Thyroid gland (tissue), 4 donors: ENCODE measurements at regions not wholly inside any gene's neighbourhood (a gene's known extent, or its start where the extent isn't known, plus 50 kb on each side); places are given as distances from the start of the nearest gene placed in this dataset.

ENCODE experiments used
- DNase-seq, 2 donors: peaks; one replicate each; pipeline ENCODE4 v3.0.0-alpha.2; 2019
- H3K27ac ChIP-seq, 3 donors: fragments of 200-600 bp; sonication (generic); 1 replicate in 2 of 3; 2 replicates in 1 of 3; pipeline ENCODE4 v1.5.1; 2016 to 2019; ENCODE audit warnings: mild to moderate bottlenecking in 1 of 3, moderate library complexity in 1 of 3
- H3K27me3 ChIP-seq: fragments of 200-600 bp; sonication (generic); one replicate; pipeline ENCODE4 v1.5.1; 2019
- H3K36me3 ChIP-seq, 2 donors: fragments of 200-600 bp; sonication (generic); one replicate each; pipeline ENCODE4 v1.5.1; 2016 to 2019
- H3K4me1 ChIP-seq, 2 donors: fragments of 200-600 bp; sonication (generic); one replicate each; pipeline ENCODE4 v1.5.1; 2017 to 2019
- H3K4me3 ChIP-seq, 3 donors: fragments of 200-600 bp; sonication (generic); replicated peaks in 1 of 3; 1 replicate in 2 of 3; 2 replicates in 1 of 3; pipeline ENCODE4 v1.5.1; 2016; ENCODE audit warnings: mild to moderate bottlenecking in 1 of 3
- H3K9me3 ChIP-seq: fragments of 200-600 bp; sonication (generic); one replicate; pipeline ENCODE4 v1.5.1; 2017
- CTCF ChIP-seq, 6 experiments: fragments of 200-600 bp in 3 of 6; fragments of 450-650 bp in 3 of 6; sonication (generic) in 3 of 6; IDR thresholded peaks; one replicate each; pipeline ENCODE4 v1.5.1; 2016 to 2019; ENCODE audit warnings: antibody characterized with exemption in 6 of 6, mild to moderate bottlenecking in 2 of 6, inconsistent platforms in 1 of 6, moderate library complexity in 1 of 6
- POLR2A ChIP-seq, 2 donors: fragments of 450-650 bp; IDR thresholded peaks; one replicate each; pipeline ENCODE4 v1.6.1; 2017; ENCODE audit warnings: antibody characterized with exemption in 2 of 2, mild to moderate bottlenecking in 2 of 2, moderate library complexity in 1 of 2
- WGBS, 2 donors: methylation state at CpG; one replicate each; pipeline ENCODE4 v1.1.5; 2017; 5-methylcytosine and 5-hydroxymethylcytosine counted together
- intact Hi-C: fragments of 100-400 bp; cut with DNase I; formaldehyde crosslinking; loops from one replicate; pipeline ENCODE4 v1.15.1; 2023

- Histone ChIP-seq H3K36me3 (no peaks in the 10 kb centered on the region), H3K27ac (no peak overlapping the region), H3K4me1 (no peaks in the 10 kb centered on the region), H3K4me3 (no peak overlapping the region), H3K27me3 (no peaks in the 10 kb centered on the region), H3K9me3 (no peaks in the 10 kb centered on the region)
- no peak for DNase-seq
- TF ChIP-seq POLR2A (IDR thresholded peaks at IDR 0.05): no peak
- no peak for TF ChIP-seq CTCF (IDR thresholded peaks at IDR 0.05)
- intact Hi-C loops: no loop called here
- 74 to 82% methylated on average over 1 of the region's 1 CpG for WGBS, 2 donors
Observed at GRCh38 chr18:65411061-65411460, 339.8 kb upstream of the CDH7 start.

GRCh38 chr18:65409261-65409660 is 341.6 kb upstream of the CDH7 start:
- 76 to 86% methylated on average over 3 of the region's 3 CpGs for WGBS, 2 donors
- no peaks in the 10 kb centered on the region for H3K9me3 ChIP-seq

GRCh38 chr18:65403534-65403933 is 347.3 kb upstream of the CDH7 start:
- DNase-seq: no peak
- Histone ChIP-seq H3K36me3 (no peaks in the 10 kb centered on the region), H3K27me3 (no peaks in the 10 kb centered on the region), H3K4me3 (no peak overlapping the region), H3K9me3 (no peaks in the 10 kb centered on the region), H3K4me1 (no peaks in the 10 kb centered on the region), H3K27ac (no peak overlapping the region)
- intact Hi-C loops: no loop called here
- no peak for TF ChIP-seq POLR2A (IDR thresholded peaks at IDR 0.05)
- TF ChIP-seq CTCF (IDR thresholded peaks at IDR 0.05): no peak

More at GRCh38 chr18:65409261-65409660, 341.6 kb upstream of the CDH7 start:
- no peaks in the 10 kb centered on the region for H3K27me3 ChIP-seq
- no peak overlapping the region for H3K4me3 ChIP-seq
- no peak overlapping the region for H3K27ac ChIP-seq
- no peak for DNase-seq
- TF ChIP-seq POLR2A (IDR thresholded peaks at IDR 0.05): no peak
- TF ChIP-seq CTCF (IDR thresholded peaks at IDR 0.05): no peak
- H3K4me1 ChIP-seq: no peaks in the 10 kb centered on the region
- no peaks in the 10 kb centered on the region for H3K36me3 ChIP-seq
- intact Hi-C loops: no loop called here

- Histone ChIP-seq H3K9me3 (no peaks in the 10 kb centered on the region), H3K36me3 (no peaks in the 10 kb centered on the region), H3K27ac (no peak overlapping the region), H3K4me3 (no peak overlapping the region), H3K27me3 (no peaks in the 10 kb centered on the region), H3K4me1 (no peaks in the 10 kb centered on the region)
- intact Hi-C loops: no loop called here
- TF ChIP-seq POLR2A (IDR thresholded peaks at IDR 0.05) (no peak), CTCF (IDR thresholded peaks at IDR 0.05) (no peak)
- DNase-seq: no peak
- 88 to 89% methylated on average over 1 of the region's 1 CpG for WGBS, 2 donors
Observed at GRCh38 chr18:65399091-65399490, 351.7 kb upstream of the CDH7 start.

GRCh38 chr18:65398347-65399075 is 352.3 kb upstream of the CDH7 start:
- H3K9me3 ChIP-seq: no peaks in the 10 kb centered on the region
- no peaks in the 10 kb centered on the region for H3K36me3 ChIP-seq
- no peaks in the 10 kb centered on the region for H3K4me1 ChIP-seq
- no peak overlapping the region for H3K4me3 ChIP-seq
- intact Hi-C loops: no loop called here
- no peak for TF ChIP-seq POLR2A (IDR thresholded peaks at IDR 0.05)
- no peak for TF ChIP-seq CTCF (IDR thresholded peaks at IDR 0.05)
- no peaks in the 10 kb centered on the region for H3K27me3 ChIP-seq
- H3K27ac ChIP-seq: no peak overlapping the region
- no peak for DNase-seq
- WGBS, 2 donors: 80 to 82% methylated on average over 4 of the region's 4 CpGs
